Trophoblast cell (in vitro differentiated cells and primary cell): ENCODE measurements at regions not wholly inside any gene's neighbourhood (a gene's known extent, or its start where the extent isn't known, plus 50 kb on each side); places are given as distances from the start of the nearest gene placed in this dataset.

Experiments used
- DNase-seq, 2 donors: peaks; one replicate each; pipeline ENCODE4 v3.0.0-alpha.2; 2016
- H2AFZ ChIP-seq: 2 replicates; pipeline ENCODE4 v1.6.1; 2013; ENCODE audit warnings: low read length, moderate library complexity, mild to moderate bottlenecking; ENCODE audit not compliant: insufficient read depth, poor library complexity
- H2AK5ac ChIP-seq: 2 replicates; pipeline ENCODE4 v1.6.1; 2013; ENCODE audit warnings: mild to moderate bottlenecking, low read length
- H2BK120ac ChIP-seq: 2 replicates; pipeline ENCODE4 v1.6.1; 2013; ENCODE audit warnings: low read length, mild to moderate bottlenecking, moderate library complexity; ENCODE audit not compliant: insufficient read depth, poor library complexity
- H2BK12ac ChIP-seq: 2 replicates; pipeline ENCODE4 v1.6.1; 2013; ENCODE audit warnings: mild to moderate bottlenecking, low read length, moderate library complexity
- H2BK5ac ChIP-seq: 2 replicates; pipeline ENCODE4 v1.6.1; 2013; ENCODE audit warnings: low read length, low read depth, moderate library complexity, mild to moderate bottlenecking; ENCODE audit not compliant: poor library complexity
- H3K14ac ChIP-seq: 2 replicates; pipeline ENCODE4 v1.6.1; 2013; ENCODE audit warnings: mild to moderate bottlenecking, low read length
- H3K18ac ChIP-seq: 2 replicates; pipeline ENCODE4 v1.6.1; 2013; ENCODE audit warnings: mild to moderate bottlenecking, low read length
- H3K23ac ChIP-seq: 2 replicates; pipeline ENCODE4 v1.6.1; 2013; ENCODE audit warnings: low read length
- H3K27ac ChIP-seq: 2 replicates; pipeline ENCODE4 v1.5.1; 2013; ENCODE audit warnings: low read depth, mild to moderate bottlenecking, inconsistent platforms, low read length, moderate library complexity
- H3K27me3 ChIP-seq: 2 replicates; pipeline ENCODE4 v1.6.1; 2013; ENCODE audit warnings: inconsistent platforms, mild to moderate bottlenecking, low read length, moderate library complexity; ENCODE audit not compliant: insufficient read depth
- H3K36me3 ChIP-seq, 2 experiments: 1 replicate in 1 of 2; 2 replicates in 1 of 2; pipeline ENCODE4 v1.6.1; 2013; ENCODE audit warnings: low read length in 2 of 2, mild to moderate bottlenecking in 2 of 2, moderate library complexity in 1 of 2; ENCODE audit not compliant: insufficient read depth in 2 of 2, control insufficient read depth in 1 of 2
- H3K4ac ChIP-seq: 2 replicates; pipeline ENCODE4 v1.6.1; 2013; ENCODE audit warnings: low read depth, mild to moderate bottlenecking, low read length, moderate library complexity
- H3K4me1 ChIP-seq, 2 experiments: 1 replicate in 1 of 2; 2 replicates in 1 of 2; pipeline ENCODE4 v1.6.1; 2013; ENCODE audit warnings: low read length in 2 of 2, mild to moderate bottlenecking in 2 of 2, moderate library complexity in 1 of 2; ENCODE audit not compliant: insufficient read depth in 2 of 2, control insufficient read depth in 1 of 2
- H3K4me2 ChIP-seq: 2 replicates; pipeline ENCODE4 v1.6.1; 2013; ENCODE audit warnings: inconsistent platforms, mild to moderate bottlenecking, low read length, moderate library complexity
- H3K4me3 ChIP-seq: 2 replicates; pipeline ENCODE4 v1.5.1; 2013; ENCODE audit warnings: mild to moderate bottlenecking, low read depth, low read length, inconsistent platforms
- H3K79me1 ChIP-seq: one replicate; pipeline ENCODE4 v1.6.1; 2013; ENCODE audit warnings: low read length
- H3K79me2 ChIP-seq: 2 replicates; pipeline ENCODE4 v1.6.1; 2013; ENCODE audit warnings: low read length, mild to moderate bottlenecking; ENCODE audit not compliant: control insufficient read depth, insufficient read depth, poor library complexity
- H3K9ac ChIP-seq: 2 replicates; pipeline ENCODE4 v1.6.1; 2013; ENCODE audit warnings: mild to moderate bottlenecking, low read length
- H3K9me3 ChIP-seq: 2 replicates; pipeline ENCODE4 v1.6.1; 2013; ENCODE audit warnings: low read depth, mild to moderate bottlenecking, control low read depth, inconsistent platforms, low read length; ENCODE audit not compliant: insufficient read depth
- H4K12ac ChIP-seq: 2 replicates; pipeline ENCODE4 v1.6.1; 2013; ENCODE audit warnings: low read depth, mild to moderate bottlenecking, low read length, moderate library complexity
- H4K8ac ChIP-seq: 2 replicates; pipeline ENCODE4 v1.6.1; 2013; ENCODE audit warnings: low read depth, mild to moderate bottlenecking, low read length, moderate library complexity
- H4K91ac ChIP-seq: one replicate; pipeline ENCODE4 v1.6.1; 2013; ENCODE audit warnings: low read depth, mild to moderate bottlenecking, low read length, moderate library complexity
- WGBS: extraction: QIAGEN DNeasy Blood & Tissue Kit; methylation state at CpG from one replicate; pipeline ENCODE4 v1.1.7; 2013; ENCODE audit warnings: missing lambda C conversion rate; ENCODE audit not compliant: insufficient read length, insufficient coverage; ENCODE audit errors: extremely low coverage; 5-methylcytosine and 5-hydroxymethylcytosine counted together

GRCh38 chr12:126384026-126384564 lies 1318.9 kb downstream of the AACS start:
- no peak for DNase-seq
- Histone ChIP-seq H3K9me3 (peaks cover 2% of the 10 kb centered on the region), H4K8ac (no peak overlapping the region), H3K4me1 (no peaks in the 10 kb centered on the region), H2BK12ac (no peak overlapping the region), H3K18ac (no peak overlapping the region), H3K14ac (no peak overlapping the region), H3K4me3 (no peak overlapping the region), H2BK5ac (no peak overlapping the region), H4K91ac (no peak overlapping the region), H3K36me3 (no peaks in the 10 kb centered on the region), H3K27ac (no peak overlapping the region), H3K27me3 (no peaks in the 10 kb centered on the region), H3K79me1 (no peaks in the 10 kb centered on the region), H2BK120ac (no peak overlapping the region), H3K79me2 (no peaks in the 10 kb centered on the region), H2AFZ (no peak overlapping the region), H4K12ac (no peak overlapping the region), H2AK5ac (no peak overlapping the region), H3K4ac (no peak overlapping the region), H3K4me2 (no peak overlapping the region), H3K23ac (no peak overlapping the region), H3K9ac (no peak overlapping the region)
- no CpG with 5 or more reads among the region's 2 CpGs for WGBS

DNA sequence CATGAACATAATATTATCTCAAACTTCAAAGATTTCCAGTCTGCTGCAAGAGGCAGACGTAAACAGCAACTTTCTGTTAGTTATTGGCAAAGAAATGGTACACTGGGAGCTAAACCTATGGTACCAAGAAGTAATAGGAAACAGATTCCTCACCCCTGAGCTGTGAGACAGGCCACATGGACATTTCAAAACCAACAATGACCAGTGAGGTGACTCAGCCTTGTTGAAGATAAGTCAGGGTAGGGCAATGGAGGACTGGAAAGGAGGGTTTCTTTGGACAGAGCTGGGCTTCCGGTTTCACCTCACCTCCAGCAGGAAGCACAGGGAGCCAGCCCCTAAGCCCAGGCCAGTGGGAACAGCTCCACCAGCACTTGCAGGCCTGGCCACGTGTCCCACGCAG lies 1320.5 kb downstream of the AACS start:
- no peak overlapping the region for H2BK120ac ChIP-seq
- H3K79me1 ChIP-seq = no peaks in the 10 kb centered on the region
- H3K27me3 ChIP-seq = no peaks in the 10 kb centered on the region
- H2BK12ac ChIP-seq = no peak overlapping the region
- H3K4me1 ChIP-seq = no peaks in the 10 kb centered on the region
- no peak overlapping the region for H3K23ac ChIP-seq
- WGBS = no CpG with 5 or more reads among the region's 4 CpGs
- no peaks in the 10 kb centered on the region for H3K36me3 ChIP-seq
- no peak overlapping the region for H3K9ac ChIP-seq
- no peak overlapping the region for H4K12ac ChIP-seq
- no peak overlapping the region for H4K91ac ChIP-seq
- peaks cover 2% of the 10 kb centered on the region for H3K9me3 ChIP-seq
- no peak overlapping the region for H3K18ac ChIP-seq
- no peak overlapping the region for H3K4me3 ChIP-seq
- no peaks in the 10 kb centered on the region for H3K79me2 ChIP-seq
- H3K27ac ChIP-seq = no peak overlapping the region
- DNase-seq = peak in 1 of 2 donors; percentile 1
- no peak overlapping the region for H3K14ac ChIP-seq
- H3K4me2 ChIP-seq = no peak overlapping the region
- H2AK5ac ChIP-seq = no peak overlapping the region
- no peak overlapping the region for H3K4ac ChIP-seq
- no peak overlapping the region for H4K8ac ChIP-seq
- H2BK5ac ChIP-seq = no peak overlapping the region
- no peak overlapping the region for H2AFZ ChIP-seq

- WGBS = no CpG with 5 or more reads among the region's 9 CpGs
- no peak overlapping the region for H4K91ac ChIP-seq
- no peak overlapping the region for H3K14ac ChIP-seq
- H4K12ac ChIP-seq = no peak overlapping the region
- H2BK5ac ChIP-seq = no peak overlapping the region
- no peak overlapping the region for H3K27ac ChIP-seq
- H2AK5ac ChIP-seq = no peak overlapping the region
- H2BK120ac ChIP-seq = no peak overlapping the region
- H3K4me1 ChIP-seq = no peaks in the 10 kb centered on the region
- H2AFZ ChIP-seq = no peak overlapping the region
- no peak overlapping the region for H3K4me3 ChIP-seq
- H3K9ac ChIP-seq = no peak overlapping the region
- H3K9me3 ChIP-seq = peaks cover 2% of the 10 kb centered on the region
- no peaks in the 10 kb centered on the region for H3K79me1 ChIP-seq
- no peaks in the 10 kb centered on the region for H3K27me3 ChIP-seq
- H3K18ac ChIP-seq = no peak overlapping the region
- H2BK12ac ChIP-seq = no peak overlapping the region
- no peak overlapping the region for H4K8ac ChIP-seq
- H3K79me2 ChIP-seq = no peaks in the 10 kb centered on the region
- DNase-seq = peak; percentile 11 to 49
- no peak overlapping the region for H3K4ac ChIP-seq
- H3K23ac ChIP-seq = no peak overlapping the region
- no peaks in the 10 kb centered on the region for H3K36me3 ChIP-seq
- no peak overlapping the region for H3K4me2 ChIP-seq
Measured at GRCh38 chr12:126389220-126389841, 1324.1 kb downstream of the AACS start.

DNA sequence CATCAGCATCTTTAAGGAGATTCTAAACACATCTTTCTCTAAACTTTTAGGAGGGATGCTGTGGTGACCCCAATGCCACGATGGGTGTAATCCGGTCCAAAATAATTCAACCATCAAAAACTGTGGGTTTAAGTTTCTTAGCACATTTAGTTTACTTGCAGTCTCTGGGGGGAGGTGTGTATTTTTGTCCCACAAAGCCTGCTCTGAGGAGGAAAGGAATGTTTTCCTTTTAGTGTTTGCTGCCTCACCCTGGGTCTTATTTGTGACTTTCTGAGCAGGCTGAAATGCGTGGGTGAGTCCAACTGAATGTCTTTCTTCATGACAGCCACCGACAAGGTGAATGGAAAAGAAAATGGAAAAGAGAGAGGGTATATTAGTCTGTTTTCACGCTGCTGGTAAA lies 1324.7 kb downstream of the AACS start:
- H3K79me1 ChIP-seq = no peaks in the 10 kb centered on the region
- no peaks in the 10 kb centered on the region for H3K36me3 ChIP-seq
- H4K8ac ChIP-seq = no peak overlapping the region
- no peak overlapping the region for H3K4me3 ChIP-seq
- H3K23ac ChIP-seq = no peak overlapping the region
- no peak overlapping the region for H3K4ac ChIP-seq
- peaks cover 2% of the 10 kb centered on the region for H3K9me3 ChIP-seq
- no peak overlapping the region for H2BK120ac ChIP-seq
- H2BK5ac ChIP-seq = no peak overlapping the region
- H3K27me3 ChIP-seq = no peaks in the 10 kb centered on the region
- no peak overlapping the region for H2AFZ ChIP-seq
- DNase-seq = no peak
- H4K91ac ChIP-seq = no peak overlapping the region
- H3K18ac ChIP-seq = no peak overlapping the region
- H2AK5ac ChIP-seq = no peak overlapping the region
- no peak overlapping the region for H3K14ac ChIP-seq
- no peaks in the 10 kb centered on the region for H3K79me2 ChIP-seq
- peak overlapping the region; percentile 63 for H3K9ac ChIP-seq
- no peaks in the 10 kb centered on the region for H3K4me1 ChIP-seq
- WGBS = no CpG with 5 or more reads among the region's 5 CpGs
- no peak overlapping the region for H3K27ac ChIP-seq
- no peak overlapping the region for H2BK12ac ChIP-seq
- no peak overlapping the region for H4K12ac ChIP-seq
- H3K4me2 ChIP-seq = no peak overlapping the region
